DMS 273 (cell line): ENCODE measurements at regions not wholly inside any gene's neighbourhood (a gene's known extent, or its start where the extent isn't known, plus 50 kb on each side); places are given as distances from the start of the nearest gene placed in this dataset.

ENCODE experiments used
- DNase-seq: peaks from one replicate; lab custom pipeline; 2025; ENCODE audit not compliant: unreplicated experiment; lab: John Stamatoyannopoulos, UW

DNA sequence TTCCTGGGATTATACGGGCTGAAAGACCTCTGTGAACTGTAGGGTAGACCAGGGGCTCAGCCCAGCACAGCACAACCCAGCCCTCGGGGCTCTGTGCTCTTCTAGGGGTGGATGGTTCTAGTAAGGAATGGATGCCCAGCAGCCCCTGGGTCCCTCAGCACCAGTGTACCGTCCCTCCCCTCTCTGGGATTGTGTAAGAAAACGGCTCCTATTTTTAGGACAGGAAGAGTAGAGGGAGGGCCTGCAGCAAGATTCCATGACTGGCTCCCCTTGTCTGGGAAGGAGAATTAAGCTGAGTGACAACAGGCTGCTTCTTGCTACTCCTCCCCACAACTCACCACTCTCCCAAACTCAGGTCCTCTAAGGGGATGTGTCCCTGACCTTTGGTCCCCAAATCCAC lies 270.8 kb upstream of the TOPAZ1 start:
- DNase-seq, result no peak

DNA sequence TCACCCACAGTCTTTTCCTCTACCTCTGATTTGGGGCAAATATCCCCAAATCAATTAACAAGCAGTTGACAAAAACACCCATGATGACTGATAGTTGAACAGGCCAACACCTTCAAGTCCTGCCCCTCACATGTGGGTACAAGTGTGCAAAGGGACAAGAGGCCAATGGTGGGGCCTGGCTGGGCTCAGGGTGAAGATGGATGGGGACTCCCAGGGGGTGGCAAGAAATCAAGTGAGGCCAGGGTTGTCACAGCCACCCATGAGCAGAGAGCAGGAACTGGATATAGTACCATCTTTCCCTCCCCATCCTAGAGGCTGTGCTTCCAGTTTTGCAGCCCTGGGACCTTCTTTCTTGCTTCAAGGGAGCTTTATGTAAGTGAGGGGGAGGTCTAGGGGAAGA lies 270.2 kb upstream of the TOPAZ1 start:
- no peak for DNase-seq

DNA sequence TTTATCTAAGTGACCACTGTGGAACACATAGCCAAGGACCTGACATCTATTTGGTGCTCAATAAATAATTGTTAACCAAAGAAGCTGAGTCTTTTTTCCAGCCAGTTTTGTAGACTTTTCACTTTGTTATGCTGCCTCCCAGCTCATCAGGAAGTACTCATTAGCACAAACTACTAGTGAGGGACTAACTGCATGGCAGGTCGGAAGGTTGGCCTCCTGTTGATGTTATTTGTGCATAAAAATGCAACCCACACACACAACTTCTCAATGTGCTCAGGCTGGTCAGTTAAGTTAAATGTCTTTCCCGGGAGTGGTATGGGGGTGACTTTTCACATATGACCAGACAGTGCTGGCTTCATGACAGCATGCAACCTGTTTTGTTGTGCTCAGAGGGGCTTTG lies 263.0 kb upstream of the TOPAZ1 start:
- no peak for DNase-seq

DNA sequence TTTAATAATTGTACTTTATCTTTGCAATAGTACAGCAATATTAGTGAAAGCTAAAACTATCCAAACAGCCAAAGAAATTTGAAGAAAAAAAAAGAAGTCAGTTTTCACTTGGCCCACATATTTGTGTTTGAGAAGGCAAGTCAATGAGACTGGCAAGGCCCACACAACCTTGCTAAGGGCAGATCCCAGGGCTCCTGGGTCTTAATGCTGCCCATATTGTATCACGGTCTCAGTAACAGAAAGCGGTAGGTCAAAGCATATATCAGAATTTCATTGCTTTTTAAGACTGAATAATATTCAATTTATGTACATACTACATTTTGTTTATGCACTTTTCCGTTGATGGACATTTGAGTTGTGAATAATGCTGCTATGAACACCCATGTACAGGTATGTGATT lies 262.0 kb upstream of the TOPAZ1 start:
- no peak for DNase-seq

DNA sequence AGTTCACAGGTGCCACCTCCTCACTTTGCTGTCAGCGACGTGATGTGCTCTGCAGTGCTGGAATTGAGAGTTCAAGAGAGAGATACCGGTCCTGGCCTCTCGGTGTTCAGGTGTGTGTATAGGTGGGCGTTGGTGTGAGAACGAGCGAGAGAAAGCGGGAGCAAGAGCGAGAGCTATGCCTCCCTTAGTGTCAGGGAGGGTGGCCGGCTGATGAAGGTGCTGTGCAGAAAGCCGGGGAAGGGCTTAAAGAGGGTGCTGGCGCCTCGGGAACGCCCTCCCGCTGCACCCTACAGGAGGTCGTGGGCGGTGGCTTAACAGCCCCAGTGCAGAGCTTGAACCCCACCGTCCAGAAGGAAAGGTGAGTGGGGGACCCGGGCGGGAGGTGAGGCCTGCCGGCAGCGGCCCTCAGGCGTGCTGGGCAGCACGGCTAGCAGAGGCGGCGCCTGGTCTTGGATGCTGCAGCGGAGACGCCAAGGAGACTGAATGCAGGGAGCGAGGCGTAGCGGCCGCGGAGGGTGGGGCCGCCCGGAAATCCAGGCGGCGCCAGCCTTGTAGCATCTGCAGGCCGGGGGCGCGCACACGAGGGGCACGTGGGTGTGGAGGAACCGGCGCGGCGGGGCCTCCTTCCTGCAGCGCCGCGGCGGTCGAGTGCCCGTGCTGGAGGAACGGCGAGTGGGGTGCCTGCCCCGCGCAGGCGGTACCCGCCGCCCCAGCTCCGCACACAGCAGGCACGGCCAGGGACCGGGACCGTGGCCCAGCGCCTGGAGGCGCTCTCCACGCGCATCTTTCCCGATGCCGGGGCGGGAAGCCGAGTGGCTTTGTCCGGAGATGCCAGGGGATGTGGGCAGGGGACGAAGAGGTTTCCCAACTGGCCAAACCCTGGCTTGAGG lies 246.8 kb upstream of the TOPAZ1 start:
- DNase-seq, result peak; percentile 75

DNA sequence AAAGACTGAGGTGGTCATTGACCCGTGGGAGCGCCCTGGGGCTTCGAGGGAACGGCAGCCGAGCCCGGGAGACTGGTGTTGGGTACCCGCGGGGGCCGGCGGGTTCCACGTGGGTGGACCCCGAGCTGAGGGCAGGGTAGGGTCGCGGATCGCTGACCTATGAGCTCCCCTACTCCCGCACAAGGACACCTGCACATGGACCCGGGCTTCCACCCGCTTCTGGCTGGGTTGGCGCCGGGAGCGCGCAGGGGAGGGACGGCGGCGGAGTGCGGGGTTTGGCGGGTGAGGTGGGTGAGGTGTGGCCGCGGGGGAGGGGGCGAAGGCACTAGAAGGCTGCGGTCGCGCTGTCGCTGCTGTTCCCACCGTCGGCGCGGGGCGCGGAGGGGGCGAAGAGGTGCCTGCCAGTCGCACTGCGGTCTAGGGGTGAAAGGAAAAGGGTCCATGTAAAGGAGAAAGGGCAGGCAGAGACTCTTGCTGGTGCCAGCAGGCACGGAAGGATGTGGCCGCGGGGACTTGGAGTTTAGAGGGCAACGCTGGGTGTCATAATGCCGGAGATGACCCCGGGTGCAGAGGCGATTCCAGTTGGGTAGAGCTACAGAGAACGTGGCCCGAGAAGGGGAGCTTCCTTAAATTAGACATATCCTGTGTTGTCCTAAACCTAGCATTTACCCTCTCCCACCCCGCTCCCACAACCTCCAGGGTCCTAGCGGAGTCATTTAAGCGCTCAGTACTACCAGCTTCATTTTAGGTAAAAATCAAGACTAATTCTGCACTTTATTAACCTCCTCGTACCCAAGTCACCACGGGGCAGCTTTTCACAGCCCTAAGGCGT lies 245.9 kb upstream of the TOPAZ1 start:
- DNase-seq, result peak; percentile 65

DNA sequence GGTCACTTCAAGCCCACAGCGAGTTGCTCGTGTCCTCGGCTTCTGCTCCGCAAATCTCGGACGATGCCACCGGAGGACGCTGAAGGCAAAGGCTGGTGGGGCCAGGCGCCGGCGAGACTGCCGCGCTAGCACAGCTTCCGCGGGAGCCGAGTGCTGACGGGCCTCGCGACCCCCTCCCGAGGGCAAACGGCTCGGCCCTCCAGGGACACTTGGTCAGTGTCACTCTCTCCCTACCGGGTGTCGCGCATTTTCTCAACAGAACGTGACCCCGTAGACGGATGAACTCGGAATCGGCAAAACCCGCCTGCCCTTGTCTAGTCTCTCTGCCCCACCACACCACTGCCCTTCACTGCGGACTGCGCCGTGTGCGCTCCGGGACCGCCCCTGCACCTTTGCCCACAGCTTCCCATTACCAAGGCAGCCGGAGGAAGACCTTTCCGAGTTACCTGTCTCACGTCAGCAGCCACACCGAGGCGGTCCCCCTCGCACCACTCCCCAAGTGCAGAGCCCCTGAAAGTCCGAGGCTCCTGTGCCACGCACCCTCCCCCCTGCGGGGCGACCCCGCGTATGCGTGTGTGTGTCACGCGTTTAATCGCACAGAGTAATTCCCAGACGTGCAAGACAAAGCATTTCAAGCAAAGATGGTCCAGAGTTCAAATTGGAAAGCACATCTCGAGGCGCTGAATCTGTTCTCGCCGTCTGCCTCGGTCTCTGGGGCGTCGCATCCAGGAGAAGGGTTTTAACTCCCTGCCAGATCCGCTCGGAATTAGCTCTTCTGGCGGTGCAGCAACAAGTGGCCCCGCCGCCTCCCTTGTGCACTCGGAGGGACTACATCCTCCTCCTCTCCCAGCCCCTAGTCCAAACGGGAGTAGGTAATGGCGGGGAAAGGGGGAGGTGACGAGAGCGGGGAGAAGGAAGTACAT lies 245.0 kb upstream of the TOPAZ1 start:
- peak; percentile 66 for DNase-seq

DNA sequence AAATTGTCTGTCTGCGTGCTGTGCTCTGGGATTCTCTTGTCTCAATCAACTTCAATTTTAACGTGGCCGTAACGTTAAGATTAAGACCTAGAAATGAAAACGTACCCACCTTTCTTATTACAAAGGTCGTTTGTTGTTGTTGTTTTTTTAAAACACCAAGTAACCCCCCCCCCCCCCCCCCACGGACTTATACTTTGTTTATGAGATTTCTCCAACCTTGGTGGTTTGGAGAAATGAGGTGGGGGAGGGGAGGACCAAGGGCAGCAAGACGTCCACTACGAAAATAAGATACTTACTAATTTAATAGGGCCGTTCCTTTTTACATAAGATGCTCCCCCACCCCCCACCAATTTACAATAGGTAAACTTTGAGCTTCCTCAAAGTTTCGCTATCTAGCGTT lies 244.4 kb upstream of the TOPAZ1 start:
- no peak for DNase-seq

DNA sequence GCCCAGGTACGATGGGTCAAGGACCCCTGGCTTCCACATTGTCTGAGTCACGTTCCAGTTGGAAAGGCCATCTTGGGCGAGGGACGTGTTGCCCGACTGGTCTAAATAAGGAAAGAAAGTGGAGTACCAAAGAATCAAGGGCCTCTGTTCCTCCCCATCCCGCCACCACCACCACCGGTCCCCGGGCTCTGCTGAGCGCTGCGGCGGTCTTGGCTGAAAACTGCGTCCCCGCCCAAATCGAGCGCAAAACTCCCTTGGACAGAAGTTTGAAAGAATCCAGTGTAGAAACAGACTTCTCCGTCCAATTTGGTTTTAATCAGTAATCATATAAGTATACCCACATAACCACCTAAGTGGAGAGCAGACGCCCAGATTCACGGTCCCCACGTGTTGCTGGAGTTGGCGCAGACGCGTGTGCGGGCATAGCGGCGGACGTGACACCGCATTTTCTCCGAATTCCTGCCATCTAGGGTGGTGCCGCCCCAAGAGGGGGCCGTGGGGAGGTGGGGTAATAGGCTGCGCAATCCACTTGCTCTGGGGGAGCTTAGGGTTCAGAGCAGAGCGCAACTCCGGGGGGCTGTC lies 243.8 kb upstream of the TOPAZ1 start:
- no peak for DNase-seq

DNA sequence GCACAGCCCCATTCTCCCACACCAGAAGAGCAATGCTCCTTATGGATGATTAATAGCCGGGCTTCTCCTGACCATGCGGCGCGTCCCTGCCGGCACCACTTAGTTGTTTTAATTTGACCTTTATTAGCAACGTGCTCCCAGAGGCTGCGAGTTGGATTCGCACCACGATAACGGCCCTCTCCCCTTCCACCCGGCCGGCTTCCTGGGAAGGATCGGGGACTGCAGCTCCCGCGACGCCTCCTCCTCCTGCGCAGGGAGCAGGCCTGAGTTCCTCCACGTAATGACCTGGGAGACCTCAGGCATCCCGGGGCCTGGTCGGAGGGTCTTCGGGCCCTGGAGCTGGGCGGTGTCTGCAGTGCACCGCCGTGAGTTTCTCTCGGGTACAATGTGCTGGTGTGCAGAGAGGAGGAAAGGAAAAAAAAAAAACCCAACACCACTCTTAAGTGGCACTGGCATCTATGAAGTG lies 243.3 kb upstream of the TOPAZ1 start:
- DNase-seq, result peak; percentile 48

DNA sequence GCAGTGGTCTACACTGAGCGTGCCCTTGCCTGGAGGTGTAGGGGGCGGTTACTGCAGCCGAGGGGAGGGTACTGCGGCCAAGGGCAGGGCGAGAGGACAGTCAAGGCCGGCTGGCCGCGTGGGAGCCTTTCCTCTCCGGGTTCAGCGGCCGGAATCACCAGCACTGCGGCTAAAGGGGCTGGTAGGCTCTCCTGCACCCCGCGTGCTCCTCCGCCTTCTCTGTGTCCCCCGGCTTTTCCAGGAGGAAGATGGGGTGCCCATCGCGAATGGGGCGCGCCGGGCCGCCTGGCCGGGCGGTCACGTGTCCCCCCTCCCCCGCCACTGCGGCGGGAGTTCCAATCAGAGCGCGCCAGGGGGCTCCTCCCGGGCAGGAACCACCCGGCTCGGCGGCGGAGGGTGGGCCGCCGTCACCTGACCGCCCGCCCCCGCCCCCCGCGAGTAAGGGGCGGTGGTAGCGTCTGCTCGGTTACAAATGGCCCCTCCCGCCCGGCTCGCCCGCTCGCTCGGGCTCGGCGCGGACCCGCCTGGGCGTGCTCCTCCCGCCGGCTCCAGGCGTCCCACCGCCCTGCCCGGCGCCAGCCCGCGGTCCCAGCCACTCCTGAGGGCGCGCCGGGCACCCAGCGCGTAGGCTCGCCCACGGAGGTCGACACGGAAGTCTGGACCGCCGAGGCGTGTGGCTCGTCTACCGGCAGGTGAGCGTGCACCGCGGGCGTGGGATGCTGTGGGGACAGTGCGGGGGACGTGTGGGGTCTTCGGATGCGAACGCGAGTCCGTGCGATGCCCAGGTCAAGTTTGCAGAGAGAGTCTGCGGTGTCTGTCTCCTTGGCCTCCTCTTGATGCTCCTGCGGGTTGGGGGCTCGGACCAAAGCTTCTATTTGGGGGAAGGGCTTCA lies 242.6 kb upstream of the TOPAZ1 start:
- DNase-seq, result peak; percentile 89

DNA sequence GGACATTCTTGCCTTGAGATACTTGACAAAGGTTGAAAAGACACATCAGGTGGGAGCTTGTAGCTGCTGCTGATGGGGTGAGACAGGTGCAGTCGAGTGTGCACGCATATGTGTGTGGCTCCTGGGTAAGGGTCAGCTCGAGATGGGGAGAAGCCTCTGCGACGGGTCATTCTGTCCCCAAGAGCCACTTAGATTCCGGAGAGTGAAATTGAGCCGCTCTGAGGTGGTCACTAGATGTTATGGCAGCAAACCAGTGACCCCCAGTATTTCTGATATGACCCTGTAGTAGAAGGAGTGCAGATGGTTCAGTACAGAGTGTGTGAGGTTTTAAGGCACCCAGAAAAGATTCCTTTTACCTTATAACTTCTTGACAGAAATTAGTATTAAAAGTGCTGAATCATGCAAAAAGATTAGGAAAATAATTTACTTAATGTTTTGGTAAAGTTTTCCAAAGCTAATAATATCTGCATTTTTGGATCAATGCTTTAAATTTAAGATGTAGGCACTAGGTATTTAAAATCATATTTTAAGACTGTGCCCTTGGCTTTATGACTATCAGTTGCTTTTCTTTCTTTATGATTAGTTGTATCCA lies 241.9 kb upstream of the TOPAZ1 start:
- peak; percentile 31 for DNase-seq

DNA sequence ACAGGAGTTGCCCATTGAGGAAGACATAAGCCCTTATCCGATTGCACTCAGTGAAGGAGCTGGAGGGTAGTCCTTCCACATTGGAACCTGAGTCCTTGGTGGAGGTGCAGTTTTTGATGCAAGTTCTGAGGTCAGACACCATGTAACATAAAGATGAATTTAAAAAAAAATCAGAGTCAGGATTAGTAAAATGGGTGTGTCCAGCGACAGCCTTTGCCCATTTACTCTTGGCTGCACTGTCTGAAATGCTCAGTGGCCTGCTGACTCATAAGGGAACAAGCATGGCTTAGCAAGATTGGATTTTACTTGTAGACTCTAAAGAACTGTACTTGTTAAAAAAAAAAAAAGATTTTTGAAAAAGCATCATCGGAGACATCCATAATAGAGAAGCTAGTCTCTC lies 241.1 kb upstream of the TOPAZ1 start:
- DNase-seq, result no peak

DNA sequence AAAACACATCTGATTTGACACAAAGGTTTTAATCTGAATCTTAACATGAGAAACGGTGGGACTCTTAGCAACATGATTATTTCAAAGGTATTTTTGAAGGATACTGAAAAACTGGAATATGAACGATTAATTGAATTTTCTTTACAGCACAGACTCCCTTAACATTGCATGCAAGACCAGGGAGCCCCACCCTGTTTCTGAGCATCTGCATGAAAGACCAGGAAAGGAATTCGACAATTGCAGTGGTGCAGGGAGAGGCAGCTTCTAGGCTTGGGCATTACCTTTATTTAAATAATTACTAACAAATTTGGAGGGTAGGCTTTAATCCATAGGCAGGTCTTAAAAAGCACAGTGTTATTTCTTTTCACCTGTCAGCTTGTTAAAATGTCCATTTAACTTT lies 240.6 kb upstream of the TOPAZ1 start:
- DNase-seq, result no peak

DNA sequence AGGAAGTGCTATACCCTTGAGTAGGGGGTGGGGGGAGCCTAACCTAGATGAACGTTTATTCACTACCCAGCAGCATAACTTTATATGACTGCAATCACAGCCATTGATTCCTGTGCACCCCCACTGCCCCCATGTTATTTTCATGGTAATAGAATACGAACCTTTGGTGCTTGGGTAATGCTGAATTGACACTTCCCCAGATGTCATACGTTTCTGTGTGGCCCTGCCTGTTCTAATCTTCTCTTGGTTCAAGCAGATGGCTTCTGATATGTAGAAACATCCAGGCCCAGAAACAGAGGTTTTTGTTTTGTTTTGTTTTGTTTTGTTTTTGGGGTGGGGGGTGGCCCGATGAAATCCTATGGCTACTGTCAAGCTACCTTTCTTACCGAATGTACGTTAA lies 237.9 kb upstream of the TOPAZ1 start:
- no peak for DNase-seq

DNA sequence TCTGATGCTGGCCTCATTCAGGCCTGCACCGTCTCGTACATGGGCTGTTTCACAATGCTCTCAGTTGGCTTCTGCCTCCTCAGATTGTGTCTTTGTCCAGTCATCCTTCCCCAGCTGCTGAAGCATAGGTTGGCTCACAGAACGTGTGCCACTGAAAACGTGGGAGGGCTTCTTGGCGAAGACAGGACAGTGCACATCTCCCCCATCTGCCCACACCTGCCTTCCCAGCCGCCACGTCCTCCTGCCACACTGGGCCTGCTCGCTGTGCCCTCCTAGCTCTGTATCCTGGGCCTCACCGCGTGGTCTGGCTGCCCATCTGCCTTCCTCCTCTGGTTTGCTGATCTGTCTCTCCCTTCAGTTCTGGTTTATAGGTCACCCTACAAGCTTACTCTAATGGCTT lies 230.0 kb upstream of the TOPAZ1 start:
- DNase-seq, result no peak

DNA sequence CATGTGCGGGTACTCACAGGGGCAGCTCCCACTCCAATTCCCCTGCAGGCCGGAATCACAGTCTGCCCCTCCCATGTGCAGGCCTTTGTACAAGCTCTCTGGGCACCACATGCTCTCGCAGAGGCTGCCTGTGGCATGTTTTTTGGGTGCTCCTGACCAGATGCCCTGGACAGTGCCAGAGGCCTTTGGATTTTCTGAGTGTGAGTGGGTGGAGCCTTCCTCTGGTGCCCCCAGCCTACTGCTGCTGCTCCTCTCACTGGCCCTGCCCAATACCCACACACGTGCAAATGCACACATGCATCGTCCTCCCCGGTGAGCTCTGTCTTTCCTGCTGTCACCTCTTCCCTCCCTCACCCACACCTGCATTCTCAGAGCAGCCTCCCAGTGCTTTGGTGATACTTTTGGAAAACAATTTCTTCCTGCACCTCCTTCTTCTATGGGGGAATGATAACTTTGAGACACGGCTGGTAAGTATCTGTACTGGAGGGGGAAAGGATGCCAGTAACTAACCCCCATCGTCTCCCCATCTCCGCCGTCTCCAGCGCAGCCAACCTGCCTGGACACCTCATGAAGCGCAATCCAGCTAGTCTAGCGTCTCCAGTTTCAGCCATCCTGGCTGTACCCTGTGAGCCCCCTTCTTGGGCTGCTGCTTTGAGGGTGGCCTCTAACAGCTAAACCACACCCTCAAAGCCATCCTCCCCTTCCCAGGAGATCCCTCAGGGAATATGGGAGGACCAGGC lies 229.4 kb upstream of the TOPAZ1 start:
- DNase-seq, result no peak

DNA sequence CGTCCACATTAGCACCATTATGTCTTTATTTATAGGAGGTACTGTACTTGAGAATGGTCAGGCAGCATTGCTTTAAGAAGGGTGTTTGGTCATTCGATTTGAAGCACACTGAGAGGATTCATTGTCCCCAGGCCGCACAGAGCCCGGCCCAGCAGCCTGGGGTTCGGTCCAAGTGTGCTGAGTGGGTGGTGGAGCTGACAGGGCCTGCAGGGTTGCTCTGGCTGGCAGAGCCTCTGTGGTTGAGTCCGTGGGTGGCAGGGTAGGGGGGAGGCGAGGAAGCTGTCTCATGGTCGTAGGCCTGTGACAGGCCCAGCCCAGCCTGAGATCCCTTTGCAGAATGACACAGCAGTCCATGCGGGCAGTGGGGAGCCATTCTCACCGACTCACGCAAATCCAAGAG lies 227.7 kb upstream of the TOPAZ1 start:
- DNase-seq, result no peak

DNA sequence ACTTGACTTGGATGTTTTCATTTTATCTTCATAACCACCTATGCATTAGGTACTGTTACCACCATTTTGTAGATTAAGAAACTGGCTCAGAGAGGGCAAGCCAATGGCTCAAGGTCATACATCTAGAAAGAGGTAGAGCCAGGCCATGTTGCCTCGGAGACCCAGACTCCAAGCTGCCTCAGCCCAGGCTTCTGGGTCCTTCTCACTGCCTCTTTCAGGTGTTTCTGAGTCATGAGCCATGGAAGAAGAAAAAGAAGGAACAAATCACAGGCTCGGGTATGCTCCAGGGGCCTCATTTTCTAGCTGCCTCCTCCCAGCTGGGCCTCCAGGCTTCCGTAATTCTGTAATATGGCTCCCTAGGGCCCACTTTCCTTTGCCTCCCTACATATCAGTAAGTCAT lies 226.5 kb upstream of the TOPAZ1 start:
- DNase-seq, result no peak
